NCI-H1930 (cell line): ENCODE measurements at regions not wholly inside any gene's neighbourhood (a gene's known extent, or its start where the extent isn't known, plus 50 kb on each side); places are given as distances from the start of the nearest gene placed in this dataset.
"Not testable (repeated sequence)": the region's sequence is repeated elsewhere in the genome, so short reads cannot be mapped to it uniquely, and the experiment has no call there.

ENCODE experiments used
- DNase-seq, 2 experiments: peaks; one replicate each; lab custom pipeline; 2025; lab: John Stamatoyannopoulos, UW

DNA sequence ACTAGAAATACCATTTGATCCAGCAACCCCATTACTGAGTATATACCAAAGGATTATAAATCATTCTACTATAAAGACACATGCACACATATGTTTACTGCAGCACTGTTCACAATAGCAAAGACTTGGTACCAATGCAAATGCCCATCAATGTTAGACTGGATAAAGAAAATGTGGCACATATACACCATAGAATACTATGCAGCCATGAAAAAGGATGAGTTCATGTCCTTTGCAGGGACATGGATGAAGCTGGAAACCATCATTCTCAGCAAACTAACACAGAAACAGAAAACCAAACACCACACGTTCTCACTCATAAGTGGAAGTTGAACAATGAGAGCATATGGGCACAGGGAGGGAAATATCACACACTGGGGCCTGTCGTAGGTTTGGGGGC is 106.0 kb downstream of the SPATA18 start:
- not testable (repeated sequence) for DNase-seq

DNA sequence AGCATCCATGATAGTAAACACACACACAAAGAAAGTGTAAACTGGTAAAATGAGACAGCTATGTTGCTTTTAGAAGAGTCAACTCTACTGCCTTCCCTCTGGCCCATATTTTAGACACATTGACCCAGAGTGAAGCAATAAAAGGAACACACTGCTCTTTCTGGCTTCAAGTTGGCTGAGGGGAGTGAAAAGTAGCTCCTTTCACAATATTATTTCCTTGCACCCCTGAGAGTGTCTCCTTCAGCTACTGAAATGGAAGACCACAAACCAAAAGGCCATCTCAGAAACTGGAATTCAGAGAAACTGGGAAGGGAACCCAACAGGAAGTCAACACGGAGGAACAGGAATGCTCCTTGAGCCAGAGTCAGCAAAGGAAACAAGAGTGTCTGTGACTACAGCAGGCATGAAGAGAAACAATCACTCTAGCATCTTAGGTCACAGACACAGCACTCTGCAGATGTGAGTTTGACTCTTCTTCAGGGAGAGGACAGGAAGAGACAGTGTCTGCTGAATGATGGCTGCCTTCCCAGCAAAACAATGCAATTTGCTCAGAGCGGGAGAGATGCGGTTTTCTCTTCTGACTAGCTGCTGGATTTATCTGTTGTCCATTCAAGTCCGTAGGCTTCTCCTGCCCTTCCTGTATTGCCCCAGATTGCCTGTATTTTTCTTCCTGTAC is 106.7 kb downstream of the SPATA18 start:
- DNase-seq = no peak

DNA sequence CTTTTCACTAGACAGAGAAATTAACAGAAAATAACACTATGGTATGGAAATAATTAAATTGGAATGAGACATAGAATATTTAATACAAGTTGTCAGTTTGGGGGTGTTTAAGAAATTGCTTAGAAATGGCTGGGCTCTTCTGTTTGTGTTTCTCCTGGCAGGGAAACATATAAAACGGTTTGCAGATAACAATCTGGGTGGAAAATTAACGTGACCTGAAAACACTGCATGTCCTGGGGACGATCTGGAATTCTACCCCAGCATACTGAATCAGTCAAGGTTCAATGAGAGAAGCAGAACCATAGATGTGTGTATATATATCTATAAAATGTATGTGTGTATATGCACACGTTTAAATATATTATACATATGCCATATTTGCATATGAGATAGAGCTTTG is 109.8 kb downstream of the SPATA18 start:
- DNase-seq = no peak

DNA sequence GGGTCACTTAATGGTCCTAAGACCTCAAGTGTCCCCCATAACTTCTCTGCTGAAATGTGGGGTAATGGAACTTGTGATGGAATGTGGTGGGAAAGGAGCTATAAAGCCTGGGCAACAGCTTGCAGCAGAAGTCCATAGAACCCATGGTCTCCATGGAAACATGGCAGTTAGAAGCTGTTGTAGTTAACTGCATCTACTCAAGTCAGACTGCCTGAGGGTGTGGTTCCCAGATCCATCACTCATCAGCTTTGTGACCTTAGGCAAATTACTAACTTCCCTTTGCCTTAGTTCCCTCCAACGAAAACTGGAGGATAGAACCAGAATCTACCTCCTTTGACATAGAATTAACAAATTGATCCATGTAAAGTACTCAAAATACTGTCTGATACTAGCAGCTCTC is 113.0 kb downstream of the SPATA18 start:
- DNase-seq = no peak

DNA sequence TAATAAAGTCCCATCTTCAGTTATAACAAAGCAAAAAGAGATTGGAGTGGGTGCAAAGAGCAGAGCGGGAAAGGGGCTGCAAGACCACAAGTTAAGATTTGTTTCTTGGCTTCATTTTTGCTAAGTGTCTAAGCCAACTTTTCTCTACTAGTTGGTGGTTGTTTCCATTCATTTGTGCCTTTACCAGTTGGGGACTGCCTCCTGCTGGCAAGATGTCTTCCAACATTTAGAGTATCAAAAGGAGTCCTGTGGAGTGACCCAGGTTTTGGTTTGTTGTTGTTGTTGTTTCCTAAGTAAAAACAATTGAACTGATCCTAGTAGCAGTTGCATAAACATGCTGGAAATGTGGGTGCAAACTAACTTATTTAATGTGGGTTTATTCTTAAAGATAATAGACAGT is 121.1 kb downstream of the SPATA18 start:
- DNase-seq = no peak

DNA sequence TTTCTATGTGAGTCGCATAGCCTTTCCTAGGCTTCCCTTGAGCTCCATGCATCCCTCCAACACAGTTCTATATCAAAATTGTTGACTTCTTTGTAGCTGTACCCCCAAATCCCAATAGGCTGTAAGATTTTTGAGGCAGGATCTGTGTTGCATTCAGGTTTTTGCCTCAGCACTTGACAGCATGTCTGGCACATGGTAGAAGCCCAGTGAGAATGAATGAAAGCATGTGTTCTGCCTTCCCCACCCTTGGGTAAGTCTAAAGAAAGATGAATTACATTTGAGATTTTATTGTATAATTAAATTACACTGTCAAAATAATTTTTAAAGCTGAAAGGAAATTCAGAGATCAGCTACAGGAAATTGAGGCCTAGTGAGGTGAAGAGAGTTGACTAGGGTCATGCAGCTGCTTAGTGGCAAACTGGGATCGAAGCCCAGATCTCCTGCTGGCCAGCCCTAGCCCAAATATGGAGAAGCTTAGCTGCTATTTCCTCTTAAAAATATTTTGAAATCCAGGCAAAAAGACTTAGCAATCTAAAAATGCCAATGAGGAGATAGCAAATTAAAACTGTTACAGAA is 122.5 kb downstream of the SPATA18 start:
- DNase-seq = no peak

DNA sequence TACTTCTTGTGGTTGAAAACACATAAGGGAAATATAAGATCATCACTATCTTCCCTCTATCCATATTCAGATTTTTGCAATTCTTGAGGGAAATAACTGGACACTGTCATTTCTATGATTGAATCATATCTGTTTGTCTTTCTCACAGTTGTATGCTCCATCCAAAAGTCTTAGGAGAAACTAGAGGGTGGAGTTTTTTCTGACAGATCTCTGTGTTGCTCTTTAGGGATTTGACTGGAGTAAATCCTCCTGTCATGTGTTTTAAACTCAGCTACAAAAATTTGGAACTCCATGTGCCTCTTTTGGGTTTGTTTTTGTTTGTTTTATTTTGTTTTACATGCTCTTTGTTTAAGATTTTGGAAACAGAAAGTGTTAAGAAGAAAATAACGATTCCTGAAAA is 136.5 kb downstream of the SPATA18 start:
- DNase-seq = no peak

DNA sequence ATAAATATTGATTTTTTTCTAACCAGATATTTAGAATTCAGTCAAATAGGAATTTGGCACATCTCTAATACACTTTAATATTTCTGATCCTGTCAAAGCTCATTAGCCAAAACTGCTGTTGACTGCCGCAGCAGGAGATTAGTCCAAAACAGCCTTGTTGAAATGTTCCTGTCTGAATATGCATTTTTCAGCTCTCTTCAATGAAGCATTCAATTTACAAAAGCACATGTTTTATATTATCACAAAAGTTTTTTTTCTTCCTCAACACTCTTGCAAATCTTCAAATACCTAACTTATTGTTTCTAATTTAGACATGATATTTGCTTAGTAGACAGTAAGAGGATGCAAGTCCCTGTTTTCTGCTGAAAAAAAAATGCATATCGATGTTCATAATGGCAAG is 140.9 kb downstream of the SPATA18 start:
- DNase-seq = no peak

DNA sequence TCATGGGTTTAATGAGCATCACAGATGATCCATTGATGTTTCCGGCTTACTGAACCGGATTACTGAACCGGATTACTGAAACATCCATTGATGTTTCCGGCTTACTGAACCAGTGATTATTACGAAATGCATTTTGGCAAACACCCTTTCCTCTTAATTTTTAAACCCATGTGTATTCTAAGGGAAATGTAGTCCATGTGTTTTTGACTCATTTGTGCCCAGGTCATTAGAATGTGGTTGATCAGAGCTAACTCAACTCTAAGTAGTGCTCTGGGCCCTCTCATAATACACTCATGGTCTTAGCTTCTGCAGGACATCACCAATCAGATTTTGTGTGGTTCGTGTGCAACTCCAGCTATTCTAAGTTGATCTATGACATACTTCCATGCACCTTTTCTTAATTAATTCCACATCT is 141.6 kb downstream of the SPATA18 start:
- no peak for DNase-seq

DNA sequence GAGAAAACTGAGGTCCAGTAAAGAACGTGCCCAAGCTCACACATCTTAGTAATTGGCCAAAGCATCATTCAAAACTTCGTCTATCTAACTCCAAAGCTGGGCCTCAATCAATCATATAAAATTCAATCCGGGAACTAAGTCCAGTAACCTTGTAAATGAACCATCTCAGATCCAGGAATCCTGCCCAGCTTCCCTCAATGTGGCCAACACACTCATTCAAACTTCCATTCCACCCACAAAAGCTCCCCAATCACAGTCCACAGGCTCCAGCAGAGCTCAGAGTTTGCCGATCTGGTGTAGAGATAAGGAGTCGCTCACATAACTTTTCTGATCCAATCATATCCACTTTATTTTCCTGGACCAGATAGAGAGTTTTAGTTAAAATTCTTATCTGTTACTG is 144.8 kb downstream of the SPATA18 start:
- DNase-seq = no peak

DNA sequence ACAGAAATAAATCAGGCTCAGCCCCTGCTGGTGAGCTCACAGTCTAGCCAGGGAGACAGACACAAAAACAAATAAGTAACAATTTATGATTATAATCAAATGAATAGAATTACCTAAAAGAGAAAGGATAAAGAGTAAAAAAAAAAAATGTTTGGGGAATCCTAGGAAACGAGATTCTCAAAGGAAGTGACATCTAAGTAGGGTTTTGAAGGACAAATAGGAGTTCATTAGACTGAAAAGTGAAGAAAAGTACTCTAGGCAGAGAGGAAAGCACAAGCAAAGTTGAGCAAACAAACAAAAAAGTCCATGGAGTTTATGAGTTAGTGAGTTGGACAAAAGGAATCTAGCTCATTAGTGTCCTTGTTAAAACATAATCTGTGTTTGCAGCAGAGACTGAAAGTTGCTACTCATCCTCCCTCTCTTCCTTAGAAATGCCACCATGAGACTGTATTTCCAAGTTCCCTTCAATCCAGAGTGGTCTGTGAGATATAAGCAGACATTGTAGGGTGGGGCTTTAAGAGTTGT is 145.6 kb downstream of the SPATA18 start:
- DNase-seq = no peak

DNA sequence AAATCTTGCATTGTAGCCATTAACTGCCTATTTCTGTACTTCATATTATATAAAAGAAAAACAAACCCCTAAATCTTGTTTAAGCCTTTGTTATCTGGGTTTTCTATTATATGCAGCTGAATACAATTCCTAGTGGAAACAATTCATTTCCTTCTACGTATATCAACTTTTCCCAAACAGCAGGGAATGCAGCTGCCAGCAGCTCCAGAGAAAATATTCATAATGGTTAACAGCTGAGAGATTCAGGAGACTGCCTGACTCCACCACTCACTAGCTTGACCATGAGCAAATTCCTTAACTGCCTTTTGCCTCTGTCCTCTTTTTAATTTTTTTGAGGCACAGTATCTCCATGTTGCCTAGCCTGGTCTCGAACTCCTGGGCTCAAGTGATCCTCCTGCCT is 146.2 kb downstream of the SPATA18 start:
- DNase-seq = no peak

DNA sequence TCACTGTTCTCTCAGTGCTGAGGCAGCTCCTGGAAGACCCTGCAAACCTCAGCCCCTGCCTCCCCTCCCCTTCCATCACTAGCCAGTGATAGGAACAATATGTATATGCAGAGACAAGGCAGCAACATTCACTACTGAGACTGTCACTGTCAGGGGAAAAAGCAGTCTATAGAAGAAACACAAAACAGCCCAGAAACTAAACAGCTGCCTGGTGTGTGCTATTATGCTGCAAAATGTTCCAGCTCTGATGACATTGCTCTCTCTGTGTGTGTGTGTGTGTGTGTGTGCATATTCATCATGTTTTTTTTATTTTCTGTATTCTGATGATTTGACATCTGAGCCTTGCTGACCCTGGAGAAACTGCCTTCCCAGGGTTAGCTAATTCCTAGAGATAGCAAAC is 147.2 kb downstream of the SPATA18 start:
- DNase-seq = no peak

DNA sequence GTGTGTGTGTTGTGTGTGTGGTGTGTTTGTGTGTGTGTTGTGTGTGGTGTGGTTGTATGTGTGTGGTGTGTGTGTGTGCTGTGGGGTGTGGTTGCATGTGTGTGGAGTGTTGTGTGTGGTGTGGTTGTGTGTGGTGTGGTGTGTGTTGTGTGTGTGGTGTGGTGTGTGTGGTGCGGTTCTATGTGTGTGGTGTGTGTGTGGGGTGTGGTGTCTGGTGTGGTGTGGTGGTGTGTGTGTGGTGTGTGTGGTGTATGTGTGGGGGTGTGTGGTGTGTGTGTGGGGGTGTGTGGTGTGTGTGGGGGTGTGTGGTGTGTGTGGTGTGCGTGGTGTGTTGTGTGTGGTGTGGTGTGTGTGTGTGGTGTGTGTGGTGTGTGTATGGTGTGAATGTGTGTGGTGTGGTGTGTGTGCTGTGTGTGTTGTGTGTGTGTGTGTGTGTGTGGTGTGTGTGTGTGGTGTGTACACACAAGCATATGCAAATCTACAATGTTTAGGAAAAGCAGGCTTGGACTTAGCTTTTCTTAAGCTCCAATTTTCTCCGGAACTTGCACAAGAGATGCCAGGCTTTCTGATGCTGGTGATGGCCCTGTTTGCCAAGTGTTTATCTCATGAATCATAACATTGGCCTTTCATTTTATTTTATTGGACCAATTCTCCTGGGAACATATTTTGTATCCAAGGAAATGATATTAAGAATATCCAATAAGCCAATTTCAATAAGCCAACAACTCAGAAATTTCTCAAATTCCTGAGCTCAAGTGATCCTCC is 148.7 kb downstream of the SPATA18 start:
- no peak for DNase-seq

DNA sequence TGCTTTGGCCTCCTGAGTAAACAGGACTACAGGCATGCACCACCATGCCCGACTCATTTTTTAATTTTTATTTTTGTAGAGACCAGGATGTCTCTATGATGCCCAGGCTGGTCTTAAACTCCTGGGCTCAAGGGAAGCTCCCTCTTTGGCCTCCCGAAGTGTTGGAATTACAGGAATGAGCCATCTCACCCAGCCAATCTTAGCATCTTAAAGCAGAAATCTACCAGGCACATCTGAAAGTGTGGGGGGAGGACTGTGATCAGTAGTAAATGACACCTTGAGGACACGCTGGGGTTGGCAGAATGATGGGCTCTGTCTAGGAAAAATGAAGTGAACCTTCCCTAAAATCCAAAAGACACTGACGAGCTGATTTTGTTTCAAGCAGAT is 149.2 kb downstream of the SPATA18 start:
- DNase-seq = no peak

DNA sequence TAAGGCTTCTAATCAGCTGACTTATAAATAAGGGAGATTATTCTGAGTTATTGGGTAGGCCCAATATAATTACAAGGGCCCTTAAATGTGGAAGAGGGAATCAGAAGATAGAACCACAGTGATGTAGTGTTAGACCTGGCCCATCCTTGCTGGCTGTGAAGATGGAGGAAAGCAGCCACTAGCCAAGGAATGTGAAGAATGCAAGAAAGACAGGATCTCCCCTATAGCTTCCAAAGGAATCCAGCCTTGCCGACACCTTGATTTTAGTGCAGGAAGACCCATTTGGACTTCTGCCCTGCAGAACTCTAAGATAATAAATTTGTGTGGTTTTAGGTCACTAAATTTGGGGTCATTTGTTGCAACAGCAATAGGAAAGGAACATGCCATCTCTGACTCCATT is 150.6 kb downstream of the SPATA18 start:
- no peak for DNase-seq

DNA sequence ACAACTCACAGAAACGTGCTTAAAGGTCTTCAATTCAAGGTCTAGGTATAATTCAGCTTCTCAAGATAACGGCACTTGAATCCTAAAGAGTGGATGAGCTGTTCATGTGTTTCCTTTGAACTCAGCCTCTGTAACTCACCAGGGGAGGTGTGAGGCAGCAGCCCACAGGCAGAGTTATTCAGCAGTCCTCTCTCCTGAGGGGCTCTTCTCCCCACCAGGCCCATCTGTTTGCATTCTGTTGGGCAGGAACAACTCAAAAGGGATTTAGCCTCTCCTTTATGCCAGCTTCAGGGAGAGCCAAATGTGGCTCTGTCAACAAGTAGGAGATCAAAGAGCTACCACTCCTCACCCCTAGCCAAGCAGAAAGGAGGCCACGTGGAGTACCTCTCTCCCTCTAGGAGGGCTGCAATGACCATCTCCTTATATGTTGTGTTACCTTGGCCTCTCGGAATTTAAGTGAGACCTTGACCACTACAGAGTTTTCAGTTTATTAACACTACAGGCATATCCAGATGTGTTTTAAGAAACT is 151.2 kb downstream of the SPATA18 start:
- no peak for DNase-seq

DNA sequence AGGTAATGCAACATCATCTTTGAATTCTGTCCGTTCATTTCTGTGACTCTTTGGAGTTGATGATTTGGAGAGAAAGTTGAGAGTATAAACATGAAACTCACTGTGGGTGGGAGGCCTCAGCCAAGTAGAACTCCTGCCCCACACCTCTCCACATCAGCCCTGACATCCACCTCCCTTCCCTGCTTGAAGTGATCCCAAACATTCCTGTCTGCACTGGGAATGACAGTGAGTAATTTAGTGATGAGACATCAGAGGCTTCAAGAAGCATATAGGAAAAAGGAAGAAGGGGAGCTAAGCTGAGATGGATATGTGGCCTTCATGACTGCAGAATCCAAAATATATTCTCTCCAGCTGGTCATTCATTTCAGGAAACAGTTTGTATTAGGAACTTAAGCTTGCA is 151.8 kb downstream of the SPATA18 start:
- DNase-seq = no peak

DNA sequence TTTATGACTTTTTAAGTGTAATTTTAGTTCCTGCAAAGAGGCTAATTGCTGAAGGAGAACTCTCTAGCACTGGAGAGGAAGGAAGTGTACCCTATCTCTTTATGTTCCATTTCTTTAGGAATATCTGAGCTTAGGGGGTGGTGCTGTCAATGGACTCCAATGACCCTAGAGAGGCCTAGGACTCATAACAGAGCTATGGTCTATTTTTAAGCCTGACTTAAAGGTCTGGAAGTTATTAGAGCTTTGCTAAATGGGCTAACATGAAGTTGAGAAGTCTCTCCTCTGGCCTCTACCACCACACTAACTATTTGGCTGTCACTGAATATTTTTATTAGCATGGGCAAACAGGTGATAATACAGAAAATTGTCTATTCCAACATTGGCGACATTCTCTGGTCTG is 152.2 kb downstream of the SPATA18 start:
- DNase-seq = no peak

DNA sequence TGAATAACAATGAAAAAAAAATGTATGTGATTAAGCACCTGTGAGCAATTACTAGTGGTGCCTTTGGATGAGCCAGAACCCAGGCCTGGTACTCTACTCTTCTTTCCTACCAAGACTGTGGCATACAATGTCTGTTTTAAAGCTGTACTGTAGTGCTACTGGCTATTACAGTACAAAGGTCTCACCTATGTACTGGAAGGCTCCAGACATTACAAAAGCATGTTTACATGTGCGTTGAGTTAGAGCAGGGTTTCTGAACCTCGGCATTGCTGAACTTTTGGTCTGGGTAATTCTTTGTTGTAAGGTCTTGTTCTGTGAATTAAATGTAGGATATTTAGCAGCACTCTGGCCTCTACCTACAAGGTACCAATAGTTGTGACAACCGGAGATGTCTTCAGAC is 153.8 kb downstream of the SPATA18 start:
- DNase-seq = no peak

DNA sequence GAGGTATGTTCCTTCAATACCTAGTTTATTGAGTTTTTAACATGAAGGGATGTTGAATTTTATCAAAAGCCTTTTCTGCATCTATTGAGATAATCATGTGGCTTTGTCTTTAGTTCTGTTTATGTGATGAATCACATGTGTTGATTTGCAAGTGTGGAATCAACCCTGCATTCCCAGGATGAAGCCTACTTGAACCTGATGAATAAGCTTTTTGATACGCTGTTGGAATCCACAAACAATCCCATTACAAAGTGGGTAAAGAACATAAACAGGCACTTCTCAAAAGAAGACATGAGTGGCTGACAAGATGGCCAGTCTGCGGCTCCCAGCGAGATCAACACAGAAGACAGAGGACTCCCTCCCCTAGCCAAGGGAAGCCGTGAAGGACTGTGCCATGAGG is 156.0 kb downstream of the SPATA18 start:
- DNase-seq = not testable (repeated sequence)

DNA sequence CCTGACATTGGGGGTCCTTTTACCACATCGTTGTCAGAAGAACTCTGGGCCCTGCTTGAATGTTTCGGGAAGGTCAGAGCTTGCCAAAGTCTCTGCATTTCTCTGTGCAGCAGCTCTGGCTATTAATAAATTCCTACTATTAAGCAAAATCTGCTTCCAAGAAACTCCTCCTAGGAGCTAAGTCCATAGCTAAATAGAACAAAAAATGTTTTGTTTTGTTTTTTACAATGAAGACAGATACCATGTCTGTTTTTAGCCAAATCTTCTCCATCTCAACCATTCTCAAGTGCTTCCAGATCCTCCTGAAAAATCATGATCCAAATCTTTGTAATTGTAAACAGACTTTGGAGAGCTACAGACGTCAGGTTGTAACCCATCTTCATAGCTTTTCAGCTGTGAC is 161.6 kb downstream of the SPATA18 start:
- DNase-seq = no peak

DNA sequence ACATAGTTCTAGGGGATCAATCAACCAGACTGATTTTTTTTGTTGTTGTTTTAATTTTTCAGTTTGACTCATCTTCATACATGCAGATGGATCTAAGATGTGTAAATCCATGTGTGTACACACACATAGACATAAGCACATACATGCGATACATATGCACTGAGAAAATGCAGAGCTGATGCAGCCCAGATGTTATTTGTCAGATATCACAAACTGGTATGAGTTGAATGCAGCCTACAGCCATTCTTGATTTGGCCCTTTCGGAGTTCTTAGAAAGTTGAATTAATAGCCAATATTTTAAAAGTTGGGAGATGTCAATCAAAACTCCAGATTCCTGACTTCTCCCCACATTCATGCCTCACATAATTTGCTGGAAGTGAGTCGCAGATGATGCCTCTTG is 180.4 kb downstream of the SPATA18 start:
- DNase-seq = no peak
